GM23248 (cell line): ENCODE measurements at regions not wholly inside any gene's neighbourhood (a gene's known extent, or its start where the extent isn't known, plus 50 kb on each side); places are given as distances from the start of the nearest gene placed in this dataset.

ENCODE experiments used
- EZH2 ChIP-seq: fragments of 200-600 bp; sonication (generic); IDR thresholded peaks from 2 replicates; pipeline ENCODE4 v1.6.1; 2018; ENCODE audit warnings: antibody characterized with exemption, mild to moderate bottlenecking; ENCODE audit not compliant: insufficient read depth, poor library complexity, severe bottlenecking
- EZH2phosphoT487 ChIP-seq: fragments of 200-600 bp; sonication (generic); IDR thresholded peaks from 2 replicates; pipeline ENCODE4 v1.6.1; 2018; ENCODE audit warnings: antibody characterized with exemption, moderate library complexity, mild to moderate bottlenecking, low read depth; ENCODE audit not compliant: insufficient read depth

DNA sequence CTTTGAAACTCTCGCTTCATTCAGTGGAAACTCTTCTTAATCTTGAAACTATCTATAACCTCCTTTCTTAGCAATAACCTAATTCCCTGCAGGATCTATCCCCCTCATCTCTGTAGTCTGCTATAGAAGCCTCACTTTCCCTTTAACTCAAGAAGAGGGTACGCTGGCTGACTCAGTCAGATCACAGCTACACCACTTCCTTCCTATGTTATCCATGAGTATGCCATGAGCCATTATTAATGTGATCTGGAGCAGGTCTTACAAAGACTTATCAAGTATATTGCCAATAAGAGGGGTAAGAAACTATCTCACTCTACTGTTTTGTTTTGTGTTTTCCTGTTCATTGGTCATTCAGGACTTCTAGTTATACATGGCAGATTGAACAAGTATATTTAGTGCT lies 165.3 kb downstream of the PJA1 start:
- TF ChIP-seq EZH2 = no peak
- TF ChIP-seq EZH2phosphoT487 = no peak
